Testis (tissue), 2 donors: ENCODE measurements at regions not wholly inside any gene's neighbourhood (a gene's known extent, or its start where the extent isn't known, plus 50 kb on each side); places are given as distances from the start of the nearest gene placed in this dataset.

Experiments
- CTCF ChIP-seq, 3 experiments: fragments of 450-650 bp in 2 of 3; fragments of 200-600 bp in 1 of 3; sonication (generic) in 1 of 3; IDR thresholded peaks; one replicate each; pipeline ENCODE4 v1.5.1; 2016 to 2019; ENCODE audit warnings: antibody characterized with exemption in 3 of 3, mild to moderate bottlenecking in 2 of 3, moderate library complexity in 1 of 3
- POLR2A ChIP-seq: fragments of 450-650 bp; IDR thresholded peaks from one replicate; pipeline ENCODE4 v1.6.1; 2017; ENCODE audit warnings: antibody characterized with exemption, mild to moderate bottlenecking, moderate library complexity

GRCh38 chr17:77656054-77656453 lies 302.4 kb upstream of the TNRC6C start:
- no peak for TF ChIP-seq CTCF (IDR thresholded peaks at IDR 0.05)
- TF ChIP-seq POLR2A: no peak
